Left cardiac atrium (tissue), 4 donors: ENCODE measurements at regions not wholly inside any gene's neighbourhood (a gene's known extent, or its start where the extent isn't known, plus 50 kb on each side); places are given as distances from the start of the nearest gene placed in this dataset.
A peak's percentile ranks its signal among the peaks of the same experiment; 100 is the strongest.
"Not testable (repeated sequence)": the region's sequence is repeated elsewhere in the genome, so short reads cannot be mapped to it uniquely, and the experiment has no call there.

Experiments
- ATAC-seq, 2 donors: fragments of 200-7000 bp; cut with Tn5 transposase; one replicate each; pipeline ENCODE4 v1.9.1; 2020; ENCODE audit warnings: mild to moderate bottlenecking in 2 of 2, moderate library complexity in 2 of 2
- DNase-seq: peaks from one replicate; pipeline ENCODE4 v3.0.0-alpha.2; 2020
- intact Hi-C, 2 donors: fragments of 100-400 bp; cut with DNase I; formaldehyde crosslinking; loops; one replicate each; pipeline versions ENCODE4 v1.14.1 to v1.15.1; 2022 to 2023
- donor health status: DM: no; HTN: yes; CAD: no.
- donor health status: DM: no; HTN: yes; CAD: no; lungs with severe emphysema.
- donor health status: DM: yes; HTN: yes; CAD: no.
- donor health status: Dilated cardiomyopathy.

- intact Hi-C loops, result no loop called here
- ATAC-seq (no peak), DNase-seq (no peak)
Observed at GRCh38 chr17:73899839-73900238, 255.6 kb upstream of the SDK2 start.

GRCh38 chr17:73900516-73900915, 256.3 kb upstream of the SDK2 start:
- DNase-seq (no peak), ATAC-seq (no peak)
- intact Hi-C loops, result no loop called here

GRCh38 chr17:73901249-73901648, 257.0 kb upstream of the SDK2 start:
- DNase-seq, result no peak
- ATAC-seq, result no peak
- intact Hi-C loops, result no loop called here

- peak; percentile 61 to 89 for ATAC-seq
- intact Hi-C loops, result no loop called here
- DNase-seq, result peak; percentile 56
Observed at GRCh38 chr17:73901661-73902415, 257.6 kb upstream of the SDK2 start.

- intact Hi-C loops, result no loop called here
- DNase-seq (peak; percentile 24), ATAC-seq (peak in 1 of 2 donors; percentile 37)
Observed at GRCh38 chr17:73902416-73903181, 258.4 kb upstream of the SDK2 start.

GRCh38 chr17:73906896-73907870, 262.9 kb upstream of the SDK2 start:
- intact Hi-C loops, result no loop called here
- ATAC-seq, result no peak
- no peak for DNase-seq

GRCh38 chr17:73909186-73909585, 264.9 kb upstream of the SDK2 start:
- intact Hi-C loops, result no loop called here
- ATAC-seq (no peak), DNase-seq (no peak)

GRCh38 chr17:73910206-73910605, 266.0 kb upstream of the SDK2 start:
- no peak for ATAC-seq
- DNase-seq, result no peak
- intact Hi-C loops, result no loop called here

GRCh38 chr17:73910821-73911515, 266.7 kb upstream of the SDK2 start:
- ATAC-seq (no peak), DNase-seq (no peak)
- intact Hi-C loops, result no loop called here

- ATAC-seq (no peak), DNase-seq (no peak)
- intact Hi-C loops, result no loop called here
Observed at GRCh38 chr17:73911726-73912372, 267.6 kb upstream of the SDK2 start.

- intact Hi-C loops, result no loop called here
- ATAC-seq, result no peak
Observed at GRCh38 chr17:73912373-73912746, 268.1 kb upstream of the SDK2 start.

GRCh38 chr17:73914536-73915274, 270.5 kb upstream of the SDK2 start:
- DNase-seq, result no peak
- intact Hi-C loops, result no loop called here
- no peak for ATAC-seq

More at GRCh38 chr17:73912373-73912746, 268.1 kb upstream of the SDK2 start:
- no peak for DNase-seq

GRCh38 chr17:73919033-73919432, 274.8 kb upstream of the SDK2 start:
- intact Hi-C loops, DNase-seq, ATAC-seq: not testable (repeated sequence)

GRCh38 chr17:73921306-73921705, 277.1 kb upstream of the SDK2 start:
- intact Hi-C loops, result no loop called here
- no peak for ATAC-seq
- no peak for DNase-seq

- intact Hi-C loops, result no loop called here
- no peak for ATAC-seq
- no peak for DNase-seq
Observed at GRCh38 chr17:73924114-73924908, 279.2 kb upstream of the RPL38 start.

- intact Hi-C loops, result no loop called here
- DNase-seq, result no peak
- ATAC-seq, result no peak
Observed at GRCh38 chr17:73924909-73925186, 278.6 kb upstream of the RPL38 start.

GRCh38 chr17:73929860-73930430, 273.5 kb upstream of the RPL38 start:
- DNase-seq (no peak), ATAC-seq (no peak)
- intact Hi-C loops, result no loop called here
